KMS-11 (cell line): ENCODE measurements at regions not wholly inside any gene's neighbourhood (a gene's known extent, or its start where the extent isn't known, plus 50 kb on each side); places are given as distances from the start of the nearest gene placed in this dataset.

Source experiments
- H2AFZ ChIP-seq: fragments of 200-600 bp; sonication (generic); 2 replicates; pipeline ENCODE4 v1.6.1; 2016; ENCODE audit warnings: antibody characterized with exemption, mixed run types, low read depth
- H3K27ac ChIP-seq: fragments of 200-600 bp; sonication (generic); 2 replicates; pipeline ENCODE4 v1.6.1; 2016; ENCODE audit warnings: mild to moderate bottlenecking, mixed run types
- H3K27me3 ChIP-seq: fragments of 200-600 bp; sonication (generic); 2 replicates; pipeline ENCODE4 v1.6.1; 2017; ENCODE audit warnings: mild to moderate bottlenecking, low read depth, mixed run types, moderate library complexity; ENCODE audit not compliant: insufficient read depth
- H3K36me3 ChIP-seq: fragments of 200-600 bp; sonication (generic); 2 replicates; pipeline ENCODE4 v1.6.1; 2017; ENCODE audit warnings: mild to moderate bottlenecking, mixed run types; ENCODE audit not compliant: insufficient read depth
- H3K4me1 ChIP-seq: fragments of 200-600 bp; sonication (generic); 2 replicates; pipeline ENCODE4 v1.6.1; 2016; ENCODE audit warnings: mild to moderate bottlenecking, low read depth, mixed run types; ENCODE audit not compliant: poor library complexity, severe bottlenecking
- H3K4me2 ChIP-seq: fragments of 200-600 bp; sonication (generic); 2 replicates; pipeline ENCODE4 v1.7.0; 2016; ENCODE audit warnings: mild to moderate bottlenecking, mixed run types
- H3K4me3 ChIP-seq: fragments of 200-600 bp; sonication (generic); IDR thresholded peaks from 2 replicates; pipeline ENCODE4 v1.6.1; 2017; ENCODE audit warnings: low read depth, low read length, mixed read lengths; ENCODE audit not compliant: insufficient read depth
- H3K79me2 ChIP-seq: fragments of 200-600 bp; sonication (generic); 2 replicates; pipeline ENCODE4 v1.6.1; 2016; ENCODE audit warnings: low read depth, mixed run types; ENCODE audit not compliant: insufficient read depth
- H3K9ac ChIP-seq: fragments of 200-600 bp; sonication (generic); 2 replicates; pipeline ENCODE4 v1.6.1; 2016; ENCODE audit warnings: mild to moderate bottlenecking, mixed run types
- H4K20me1 ChIP-seq: fragments of 200-600 bp; sonication (generic); 2 replicates; pipeline ENCODE4 v1.6.1; 2016; ENCODE audit warnings: mild to moderate bottlenecking, mixed run types; ENCODE audit not compliant: insufficient read depth
- TF ChIP-seq, protein P1 (sequence below): fragments of 200-600 bp; sonication (generic); conservative IDR thresholded peaks from 2 replicates; pipeline ENCODE4 v1.6.1; 2017; ENCODE audit warnings: low read depth, mild to moderate bottlenecking, antibody characterized with exemption, low read length, moderate library complexity, mixed read lengths

GRCh38 chr2:5818961-5819600 lies 126.9 kb downstream of the SOX11 start:
- TF ChIP-seq, protein P1, sequence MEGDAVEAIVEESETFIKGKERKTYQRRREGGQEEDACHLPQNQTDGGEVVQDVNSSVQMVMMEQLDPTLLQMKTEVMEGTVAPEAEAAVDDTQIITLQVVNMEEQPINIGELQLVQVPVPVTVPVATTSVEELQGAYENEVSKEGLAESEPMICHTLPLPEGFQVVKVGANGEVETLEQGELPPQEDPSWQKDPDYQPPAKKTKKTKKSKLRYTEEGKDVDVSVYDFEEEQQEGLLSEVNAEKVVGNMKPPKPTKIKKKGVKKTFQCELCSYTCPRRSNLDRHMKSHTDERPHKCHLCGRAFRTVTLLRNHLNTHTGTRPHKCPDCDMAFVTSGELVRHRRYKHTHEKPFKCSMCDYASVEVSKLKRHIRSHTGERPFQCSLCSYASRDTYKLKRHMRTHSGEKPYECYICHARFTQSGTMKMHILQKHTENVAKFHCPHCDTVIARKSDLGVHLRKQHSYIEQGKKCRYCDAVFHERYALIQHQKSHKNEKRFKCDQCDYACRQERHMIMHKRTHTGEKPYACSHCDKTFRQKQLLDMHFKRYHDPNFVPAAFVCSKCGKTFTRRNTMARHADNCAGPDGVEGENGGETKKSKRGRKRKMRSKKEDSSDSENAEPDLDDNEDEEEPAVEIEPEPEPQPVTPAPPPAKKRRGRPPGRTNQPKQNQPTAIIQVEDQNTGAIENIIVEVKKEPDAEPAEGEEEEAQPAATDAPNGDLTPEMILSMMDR, result no peak
- H3K4me2 ChIP-seq, result no peak overlapping the region
- no peak overlapping the region for H3K4me3 ChIP-seq
- H3K9ac ChIP-seq, result no peak overlapping the region
- H3K27me3 ChIP-seq, result no peaks in the 10 kb centered on the region
- no peaks in the 10 kb centered on the region for H3K79me2 ChIP-seq
- no peak overlapping the region for H3K27ac ChIP-seq
- no peaks in the 10 kb centered on the region for H4K20me1 ChIP-seq
- H3K4me1 ChIP-seq, result no peaks in the 10 kb centered on the region
- no peaks in the 10 kb centered on the region for H3K36me3 ChIP-seq
- H2AFZ ChIP-seq, result no peak overlapping the region

GRCh38 chr2:5824126-5824525 lies 131.9 kb downstream of the SOX11 start:
- no peak overlapping the region for H2AFZ ChIP-seq
- no peaks in the 10 kb centered on the region for H4K20me1 ChIP-seq
- H3K9ac ChIP-seq, result no peak overlapping the region
- TF ChIP-seq, protein P1, result no peak
- no peaks in the 10 kb centered on the region for H3K36me3 ChIP-seq
- H3K4me3 ChIP-seq, result no peak overlapping the region
- H3K4me2 ChIP-seq, result no peak overlapping the region
- no peaks in the 10 kb centered on the region for H3K27me3 ChIP-seq
- H3K79me2 ChIP-seq, result no peaks in the 10 kb centered on the region
- no peaks in the 10 kb centered on the region for H3K4me1 ChIP-seq
- H3K27ac ChIP-seq, result no peak overlapping the region

GRCh38 chr2:5825686-5826085 lies 133.5 kb downstream of the SOX11 start:
- Histone ChIP-seq H4K20me1 (no peaks in the 10 kb centered on the region), H3K4me3 (no peak overlapping the region), H3K27me3 (no peaks in the 10 kb centered on the region), H3K4me1 (no peaks in the 10 kb centered on the region), H3K79me2 (no peaks in the 10 kb centered on the region), H3K36me3 (no peaks in the 10 kb centered on the region), H3K27ac (no peak overlapping the region), H3K9ac (no peak overlapping the region), H3K4me2 (no peak overlapping the region), H2AFZ (no peak overlapping the region)
- TF ChIP-seq, protein P1, result no peak

DNA sequence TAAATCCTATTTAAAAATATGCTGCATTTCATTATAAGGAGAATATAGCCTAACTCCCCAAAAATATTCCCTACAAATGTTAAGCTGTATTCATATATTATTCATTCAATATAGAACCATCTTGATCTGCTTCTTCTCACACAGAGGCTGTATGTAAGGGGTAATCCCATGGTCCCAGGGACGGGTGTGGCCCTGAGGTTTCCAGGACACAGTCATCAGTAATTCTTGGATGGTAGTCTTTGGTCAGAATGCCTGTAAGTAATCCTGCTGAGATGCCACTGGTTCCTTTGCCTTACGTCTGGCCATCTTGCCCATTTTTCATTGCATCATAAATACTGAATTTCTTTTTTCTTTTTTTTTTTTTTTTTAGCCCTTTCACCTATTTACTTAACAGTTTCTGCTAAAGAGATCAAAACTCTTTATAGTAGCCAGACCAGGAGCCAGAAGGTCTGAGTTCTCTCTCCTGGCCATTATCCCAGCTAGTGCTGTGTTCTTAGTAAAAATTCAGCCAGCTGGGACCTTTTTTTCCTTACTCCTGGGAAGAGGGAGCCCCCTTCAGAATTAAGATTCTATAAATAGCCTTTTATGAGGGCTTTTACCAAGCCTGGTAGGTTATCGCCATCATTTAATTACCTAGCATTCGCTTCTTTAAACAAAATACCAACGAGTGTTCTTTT lies 134.9 kb downstream of the SOX11 start:
- no peak overlapping the region for H3K9ac ChIP-seq
- TF ChIP-seq, protein P1, result no peak
- no peak overlapping the region for H3K4me3 ChIP-seq
- H2AFZ ChIP-seq, result no peak overlapping the region
- H3K27ac ChIP-seq, result no peak overlapping the region
- H3K79me2 ChIP-seq, result no peaks in the 10 kb centered on the region
- H3K4me1 ChIP-seq, result no peaks in the 10 kb centered on the region
- no peaks in the 10 kb centered on the region for H4K20me1 ChIP-seq
- H3K4me2 ChIP-seq, result no peak overlapping the region
- H3K27me3 ChIP-seq, result no peaks in the 10 kb centered on the region
- no peaks in the 10 kb centered on the region for H3K36me3 ChIP-seq
